GM12878 (cell line): ENCODE measurements at regions not wholly inside any gene's neighbourhood (a gene's known extent, or its start where the extent isn't known, plus 50 kb on each side); places are given as distances from the start of the nearest gene placed in this dataset.

ENCODE experiments used
- ATAC-seq: fragments of 200-7000 bp; cut with Tn5 transposase; 3 replicates; pipeline ENCODE4 v1.9.1; 2020; ENCODE audit warnings: mild to moderate bottlenecking, moderate library complexity
- BruUV-seq: library from RNA; stranded (reverse); fragments of 400-500 nt; replicated peaks from 2 replicates; lab custom pipeline; 2021; lab: Mats Ljungman, UMichigan
- CTCF ChIA-PET: fragments of 300-600 bp; sonication (Branson Sonifier 250); formaldehyde crosslinking; extraction: SDS; loops from one replicate; lab custom pipeline; 2021; ENCODE audit warnings: inconsistent platforms; lab: Yijun Ruan, JAX
- POLR2A ChIA-PET: fragments of 350-600 bp; formaldehyde crosslinking; extraction: SDS; loops from one replicate; lab custom pipeline; 2021; ENCODE audit warnings: inconsistent platforms; lab: Charles Lee
- RAD21 ChIA-PET: fragments of 300-600 bp; sonication (Branson Sonifier 250); formaldehyde crosslinking; loops from one replicate; lab custom pipeline; 2023; ENCODE audit warnings: antibody characterized with exemption; ENCODE audit not compliant: unreplicated experiment; lab: Charles Lee
- SMC1A ChIA-PET: fragments of 300-600 bp; sonication (Branson Sonifier 250); formaldehyde crosslinking; loops from one replicate; lab custom pipeline; 2023; ENCODE audit not compliant: unreplicated experiment, uncharacterized antibody; lab: Charles Lee
- DNase-seq: peaks from one replicate; pipeline ENCODE4 v3.0.0-alpha.2; 2011; ENCODE audit warnings: low read depth, low spot score
- FAIRE-seq: peaks from 3 replicates; lab custom pipeline; 2011; peaks lifted over from hg19 to GRCh38; lab: Jason Lieb, UNC
- H2AFZ ChIP-seq: 2 replicates; pipeline ENCODE4 v1.6.0; 2011; ENCODE audit warnings: low read depth, low read length, control low read depth; ENCODE audit not compliant: control insufficient read depth
- H3K27ac ChIP-seq: 2 replicates; pipeline ENCODE4 v1.5.1; 2011; ENCODE audit warnings: control low read depth; ENCODE audit not compliant: control insufficient read depth, insufficient read depth
- H3K27me3 ChIP-seq, 2 experiments: replicated peaks in 1 of 2; 2 replicates each; pipeline versions ENCODE4 v1.6.0 to v1.6.1; 2011; ENCODE audit warnings: low read length in 1 of 2; ENCODE audit not compliant: control insufficient read depth in 2 of 2, insufficient read depth in 2 of 2
- H3K36me3 ChIP-seq, 2 experiments: 2 replicates each; pipeline ENCODE4 v1.5.1; 2011; ENCODE audit warnings: low read length in 1 of 2; ENCODE audit not compliant: control insufficient read depth in 2 of 2, insufficient read depth in 2 of 2
- H3K4me1 ChIP-seq: 2 replicates; pipeline ENCODE4 v1.6.1; 2011; ENCODE audit warnings: mild to moderate bottlenecking, low read length, moderate library complexity, mixed read lengths; ENCODE audit not compliant: control insufficient read depth, insufficient read depth
- H3K4me2 ChIP-seq: 2 replicates; pipeline ENCODE4 v1.6.0; 2011; ENCODE audit warnings: control low read depth; ENCODE audit not compliant: control insufficient read depth, insufficient read depth
- H3K4me3 ChIP-seq: fragments of 200-600 bp; sonication (generic); 2 replicates; pipeline ENCODE4 v1.5.1; 2016
- H3K79me2 ChIP-seq: 2 replicates; pipeline ENCODE4 v1.6.0; 2011; ENCODE audit warnings: low read length; ENCODE audit not compliant: control insufficient read depth, insufficient read depth
- H3K9ac ChIP-seq: 2 replicates; pipeline ENCODE4 v1.8.0; 2011; ENCODE audit warnings: low read length, control low read depth, mixed read lengths; ENCODE audit not compliant: control insufficient read depth, insufficient read depth
- H3K9me3 ChIP-seq: replicated peaks from 3 replicates; pipeline ENCODE4 v1.5.1; 2011; ENCODE audit warnings: mild to moderate bottlenecking, low read length; ENCODE audit not compliant: control insufficient read depth, insufficient read depth
- H4K20me1 ChIP-seq: 2 replicates; pipeline ENCODE4 v1.6.0; 2011; ENCODE audit not compliant: control insufficient read depth, insufficient read depth
- BRCA1 ChIP-seq: IDR thresholded peaks from 2 replicates; pipeline ENCODE4 v1.6.1; 2011; ENCODE audit warnings: low read depth, low read length, improper control_type of control experiment
- FOS ChIP-seq: IDR thresholded peaks from 3 replicates; pipeline ENCODE4 v1.6.1; 2011; ENCODE audit warnings: borderline replicate concordance; ENCODE audit not compliant: insufficient read length; ENCODE audit errors: extremely low read depth
- MEF2A ChIP-seq: IDR thresholded peaks from 2 replicates; pipeline ENCODE4 v1.6.1; 2011; ENCODE audit warnings: low read depth, mild to moderate bottlenecking, low read length, moderate library complexity; ENCODE audit not compliant: insufficient read depth
- NR2F1 ChIP-seq: fragments of 450-650 bp; conservative IDR thresholded peaks from 2 replicates; pipeline ENCODE4 v1.6.1; 2017; ENCODE audit warnings: mild to moderate bottlenecking
- POLR2A ChIP-seq: IDR thresholded peaks from 2 replicates; pipeline ENCODE4 v1.6.1; 2011; ENCODE audit warnings: low read depth, mild to moderate bottlenecking, low read length
- POLR2AphosphoS2 ChIP-seq: IDR thresholded peaks from 2 replicates; pipeline ENCODE4 v1.6.1; 2011; ENCODE audit warnings: low read depth, mild to moderate bottlenecking, low read length, improper control_type of control experiment, moderate library complexity
- RELA ChIP-seq: fragments of 450-650 bp; IDR thresholded peaks from 2 replicates; pipeline ENCODE4 v1.8.0; 2014; ENCODE audit warnings: borderline replicate concordance; ENCODE audit not compliant: partially characterized antibody
- SIN3A ChIP-seq: IDR thresholded peaks from 2 replicates; pipeline ENCODE4 v1.6.1; 2012; ENCODE audit warnings: low read depth, low read length, improper control_type of control experiment
- SMC3 ChIP-seq: IDR thresholded peaks from 2 replicates; pipeline ENCODE4 v1.6.1; 2011; ENCODE audit warnings: low read length, improper control_type of control experiment, borderline replicate concordance
- TARDBP ChIP-seq: IDR thresholded peaks from 2 replicates; pipeline ENCODE4 v1.6.1; 2016; ENCODE audit warnings: borderline replicate concordance
- WGBS: methylation state at CpG from one replicate; pipeline ENCODE4 v1.1.6; 2016; ENCODE audit warnings: low lambda C conversion rate; ENCODE audit not compliant: insufficient replicate concordance, insufficient coverage; ENCODE audit errors: missing lambda C conversion rate; 5-methylcytosine and 5-hydroxymethylcytosine counted together
- in situ Hi-C: fragments of 300-500 bp; cut with MboI; formaldehyde crosslinking; loops from 9 replicates; pipeline ENCODE4 v1.14.3; 2018; ENCODE audit warnings: mixed read lengths
- intact Hi-C: fragments of 100-400 bp; cut with micrococcal nuclease; formaldehyde crosslinking; loops from one replicate; pipeline ENCODE4 v1.14.2; 2022; ENCODE audit not compliant: unreplicated experiment
- TF ChIP-seq, protein P1 (sequence below): fragments of 150-350 bp; IDR thresholded peaks from 2 replicates; pipeline ENCODE4 v1.6.1; 2014; ENCODE audit warnings: mild to moderate bottlenecking, low read depth, low read length
- TF ChIP-seq, protein P2 (sequence below): IDR thresholded peaks from 2 replicates; pipeline ENCODE4 v1.6.1; 2011; ENCODE audit warnings: low read depth, low read length, improper control_type of control experiment, borderline replicate concordance
- TF ChIP-seq, protein P3 (sequence below): fragments of 450-650 bp; IDR thresholded peaks from 2 replicates; pipeline ENCODE4 v1.6.1; 2018; ENCODE audit warnings: mild to moderate bottlenecking, low read depth, moderate library complexity; ENCODE audit not compliant: partially characterized antibody
- TF ChIP-seq, protein P4 (sequence below), 3 experiments: IDR thresholded peaks in 2 of 3; conservative IDR thresholded peaks in 1 of 3; 2 replicates each; pipeline ENCODE4 v1.5.1; 2011; ENCODE audit warnings: low read depth in 3 of 3, low read length in 3 of 3, mild to moderate bottlenecking in 3 of 3, control low read depth in 2 of 3, moderate library complexity in 2 of 3, inconsistent platforms in 1 of 3, mixed read lengths in 1 of 3; ENCODE audit not compliant: control insufficient read depth in 2 of 3, insufficient read depth in 1 of 3; ENCODE audit errors: extremely low read depth in 1 of 3

DNA sequence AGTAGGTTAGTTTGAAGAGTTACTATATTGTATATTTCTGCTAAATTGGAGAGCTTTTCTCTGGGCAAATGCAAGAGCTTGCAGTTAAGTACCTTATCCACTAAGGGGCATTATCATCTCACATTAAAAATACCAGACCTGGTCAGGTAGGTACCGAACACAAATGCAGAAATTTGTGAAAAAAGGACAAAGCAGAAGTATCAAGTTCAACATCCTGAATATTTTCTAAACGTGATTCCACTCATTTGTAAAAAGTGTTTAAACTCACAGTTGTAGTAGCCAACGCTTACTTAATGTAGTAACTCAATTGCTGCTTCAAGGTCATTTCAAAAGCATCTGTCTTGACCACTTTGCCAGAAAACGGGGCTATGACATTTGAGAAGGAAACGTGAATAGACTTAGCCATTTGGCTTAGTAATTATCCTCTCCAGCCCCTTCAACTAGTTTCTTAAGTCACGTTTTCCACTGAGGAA, 52.1 kb downstream of the CYRIA start:
- DNase-seq = no peak
- FAIRE-seq = peak; percentile 91
- no peak overlapping the region for H3K4me2 ChIP-seq
- no peak overlapping the region for H2AFZ ChIP-seq
- ChIA-PET POLR2A (no interaction called here), SMC1A (interaction anchor here (0.5 to 4.2 kb wide), 25 partner anchors 9 to 155 kb away, joined by 3 to 65 read pairs (median 4); no protein-coding TSS in a partner anchor), CTCF (interaction anchor here (0.6 to 5.2 kb wide), 28 partner anchors 8 to 273 kb away, joined by 3 to 109 read pairs (median 4); partner anchors contain the start of gene CYRIA), RAD21 (interaction anchor here (0.6 to 4.5 kb wide), 24 partner anchors 8 to 146 kb away, joined by 3 to 59 read pairs (median 4); no protein-coding TSS in a partner anchor)
- BruUV-seq = no TSS peak
- H4K20me1 ChIP-seq = no peaks in the 10 kb centered on the region
- H3K27ac ChIP-seq = no peak overlapping the region
- ATAC-seq = peak; percentile 32
- 13% methylated on average over 6 of the region's 6 CpGs for WGBS
- in situ Hi-C loops (loop anchor here (5.0 to 10.0 kb wide), 3 partner anchors 144 to 969 kb away; no protein-coding TSS in a partner anchor), intact Hi-C loops (loop anchor here (1.0 to 10.0 kb wide), 2 partner anchors 144 to 291 kb away; no protein-coding TSS in a partner anchor)
- no peak overlapping the region for H3K4me3 ChIP-seq
- H3K79me2 ChIP-seq = no peaks in the 10 kb centered on the region
- H3K4me1 ChIP-seq = no peaks in the 10 kb centered on the region
- no peaks in the 10 kb centered on the region; a peak in 1 of 4 replicates for H3K27me3 ChIP-seq
- no peak overlapping the region for H3K9ac ChIP-seq
- no peaks in the 10 kb centered on the region for H3K9me3 ChIP-seq
- H3K36me3 ChIP-seq = 0 out of 4 replicates have a peak, but pooled peaks cover 0 to 3% of the 10 kb centered on the region in 2 experiments
- TF ChIP-seq, protein P1, sequence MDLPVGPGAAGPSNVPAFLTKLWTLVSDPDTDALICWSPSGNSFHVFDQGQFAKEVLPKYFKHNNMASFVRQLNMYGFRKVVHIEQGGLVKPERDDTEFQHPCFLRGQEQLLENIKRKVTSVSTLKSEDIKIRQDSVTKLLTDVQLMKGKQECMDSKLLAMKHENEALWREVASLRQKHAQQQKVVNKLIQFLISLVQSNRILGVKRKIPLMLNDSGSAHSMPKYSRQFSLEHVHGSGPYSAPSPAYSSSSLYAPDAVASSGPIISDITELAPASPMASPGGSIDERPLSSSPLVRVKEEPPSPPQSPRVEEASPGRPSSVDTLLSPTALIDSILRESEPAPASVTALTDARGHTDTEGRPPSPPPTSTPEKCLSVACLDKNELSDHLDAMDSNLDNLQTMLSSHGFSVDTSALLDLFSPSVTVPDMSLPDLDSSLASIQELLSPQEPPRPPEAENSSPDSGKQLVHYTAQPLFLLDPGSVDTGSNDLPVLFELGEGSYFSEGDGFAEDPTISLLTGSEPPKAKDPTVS = no peak
- peak; percentile 76; the same call in 1 of the 2 replicates for TF ChIP-seq SMC3
- no peak for TF ChIP-seq MEF2A
- TF ChIP-seq NR2F1 = no peak
- no peak for TF ChIP-seq POLR2AphosphoS2
- TF ChIP-seq RELA = no peak
- TF ChIP-seq BRCA1 = no peak
- TF ChIP-seq, protein P2, sequence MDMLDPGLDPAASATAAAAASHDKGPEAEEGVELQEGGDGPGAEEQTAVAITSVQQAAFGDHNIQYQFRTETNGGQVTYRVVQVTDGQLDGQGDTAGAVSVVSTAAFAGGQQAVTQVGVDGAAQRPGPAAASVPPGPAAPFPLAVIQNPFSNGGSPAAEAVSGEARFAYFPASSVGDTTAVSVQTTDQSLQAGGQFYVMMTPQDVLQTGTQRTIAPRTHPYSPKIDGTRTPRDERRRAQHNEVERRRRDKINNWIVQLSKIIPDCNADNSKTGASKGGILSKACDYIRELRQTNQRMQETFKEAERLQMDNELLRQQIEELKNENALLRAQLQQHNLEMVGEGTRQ = no peak
- TF ChIP-seq, protein P3, sequence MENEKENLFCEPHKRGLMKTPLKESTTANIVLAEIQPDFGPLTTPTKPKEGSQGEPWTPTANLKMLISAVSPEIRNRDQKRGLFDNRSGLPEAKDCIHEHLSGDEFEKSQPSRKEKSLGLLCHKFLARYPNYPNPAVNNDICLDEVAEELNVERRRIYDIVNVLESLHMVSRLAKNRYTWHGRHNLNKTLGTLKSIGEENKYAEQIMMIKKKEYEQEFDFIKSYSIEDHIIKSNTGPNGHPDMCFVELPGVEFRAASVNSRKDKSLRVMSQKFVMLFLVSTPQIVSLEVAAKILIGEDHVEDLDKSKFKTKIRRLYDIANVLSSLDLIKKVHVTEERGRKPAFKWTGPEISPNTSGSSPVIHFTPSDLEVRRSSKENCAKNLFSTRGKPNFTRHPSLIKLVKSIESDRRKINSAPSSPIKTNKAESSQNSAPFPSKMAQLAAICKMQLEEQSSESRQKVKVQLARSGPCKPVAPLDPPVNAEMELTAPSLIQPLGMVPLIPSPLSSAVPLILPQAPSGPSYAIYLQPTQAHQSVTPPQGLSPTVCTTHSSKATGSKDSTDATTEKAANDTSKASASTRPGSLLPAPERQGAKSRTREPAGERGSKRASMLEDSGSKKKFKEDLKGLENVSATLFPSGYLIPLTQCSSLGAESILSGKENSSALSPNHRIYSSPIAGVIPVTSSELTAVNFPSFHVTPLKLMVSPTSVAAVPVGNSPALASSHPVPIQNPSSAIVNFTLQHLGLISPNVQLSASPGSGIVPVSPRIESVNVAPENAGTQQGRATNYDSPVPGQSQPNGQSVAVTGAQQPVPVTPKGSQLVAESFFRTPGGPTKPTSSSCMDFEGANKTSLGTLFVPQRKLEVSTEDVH = no peak
- no peak for TF ChIP-seq SIN3A
- no peak for TF ChIP-seq TARDBP
- TF ChIP-seq, protein P4, sequence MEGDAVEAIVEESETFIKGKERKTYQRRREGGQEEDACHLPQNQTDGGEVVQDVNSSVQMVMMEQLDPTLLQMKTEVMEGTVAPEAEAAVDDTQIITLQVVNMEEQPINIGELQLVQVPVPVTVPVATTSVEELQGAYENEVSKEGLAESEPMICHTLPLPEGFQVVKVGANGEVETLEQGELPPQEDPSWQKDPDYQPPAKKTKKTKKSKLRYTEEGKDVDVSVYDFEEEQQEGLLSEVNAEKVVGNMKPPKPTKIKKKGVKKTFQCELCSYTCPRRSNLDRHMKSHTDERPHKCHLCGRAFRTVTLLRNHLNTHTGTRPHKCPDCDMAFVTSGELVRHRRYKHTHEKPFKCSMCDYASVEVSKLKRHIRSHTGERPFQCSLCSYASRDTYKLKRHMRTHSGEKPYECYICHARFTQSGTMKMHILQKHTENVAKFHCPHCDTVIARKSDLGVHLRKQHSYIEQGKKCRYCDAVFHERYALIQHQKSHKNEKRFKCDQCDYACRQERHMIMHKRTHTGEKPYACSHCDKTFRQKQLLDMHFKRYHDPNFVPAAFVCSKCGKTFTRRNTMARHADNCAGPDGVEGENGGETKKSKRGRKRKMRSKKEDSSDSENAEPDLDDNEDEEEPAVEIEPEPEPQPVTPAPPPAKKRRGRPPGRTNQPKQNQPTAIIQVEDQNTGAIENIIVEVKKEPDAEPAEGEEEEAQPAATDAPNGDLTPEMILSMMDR (IDR thresholded peaks at IDR 0.05 in 2 of 3, conservative IDR thresholded peaks at IDR 0.05 in 1 of 3; ENCODE audit: control insufficient read depth in 2 of 3, extremely low read depth in 1 of 3, insufficient read depth in 1 of 3, low read depth in 3 of 3, low read length in 3 of 3) = peak; percentile 39 to 66 (median 61); a peak in 5 of 6 replicates
- TF ChIP-seq POLR2A = no peak
- no peak for TF ChIP-seq FOS
